ENCODE measurements at regions not wholly inside any gene's neighbourhood (a gene's known extent, or its start where the extent isn't known, plus 50 kb on each side); places are given as distances from the start of the nearest gene placed in this dataset.

- DNase-seq (ENCODE audit: low read depth), result no peak
These were observed 837.9 kb upstream of the LCORL start for GRCh38 chr4:18859468-18859867.

GRCh38 chr4:18858229-18858922, 836.8 kb upstream of the LCORL start:
- no peak for DNase-seq (ENCODE audit: low read depth)

GRCh38 chr4:18850867-18851266, 829.3 kb upstream of the LCORL start:
- no peak for DNase-seq (ENCODE audit: low read depth)

GRCh38 chr4:18847249-18847890, 825.8 kb upstream of the LCORL start:
- no peak for DNase-seq (ENCODE audit: low read depth)

- DNase-seq (ENCODE audit: low read depth), result no peak
These were observed 824.8 kb upstream of the LCORL start for GRCh38 chr4:18846313-18846712.

GRCh38 chr4:18844726-18845125, 823.2 kb upstream of the LCORL start:
- DNase-seq (ENCODE audit: low read depth), result no peak

GRCh38 chr4:18842431-18842830, 820.9 kb upstream of the LCORL start:
- no peak for DNase-seq (ENCODE audit: low read depth)

- DNase-seq (ENCODE audit: low read depth), result no peak
These were observed 818.9 kb upstream of the LCORL start for GRCh38 chr4:18840481-18840880.

- DNase-seq (ENCODE audit: low read depth), result no peak
These were observed 794.8 kb upstream of the LCORL start for GRCh38 chr4:18816228-18816895.

GRCh38 chr4:18815779-18816173, 794.2 kb upstream of the LCORL start:
- DNase-seq (ENCODE audit: low read depth), result no peak

- no peak for DNase-seq (ENCODE audit: low read depth)
These were observed 793.7 kb upstream of the LCORL start for GRCh38 chr4:18815081-18815778.

GRCh38 chr4:18813771-18814170, 792.2 kb upstream of the LCORL start:
- no peak for DNase-seq (ENCODE audit: low read depth)

GRCh38 chr4:18813055-18813454, 791.5 kb upstream of the LCORL start:
- DNase-seq (ENCODE audit: low read depth), result no peak

GRCh38 chr4:18803781-18804180, 782.2 kb upstream of the LCORL start:
- DNase-seq (ENCODE audit: low read depth), result no peak

GRCh38 chr4:18798123-18798522, 776.6 kb upstream of the LCORL start:
- DNase-seq (ENCODE audit: low read depth), result no peak

GRCh38 chr4:18795794-18796193, 774.2 kb upstream of the LCORL start:
- DNase-seq (ENCODE audit: low read depth), result no peak

GRCh38 chr4:18777190-18777930, 755.8 kb upstream of the LCORL start:
- DNase-seq (ENCODE audit: low read depth), result no peak

- no peak for DNase-seq (ENCODE audit: low read depth)
These were observed 746.4 kb upstream of the LCORL start for GRCh38 chr4:18767921-18768320.

GRCh38 chr4:18756671-18757070, 735.1 kb upstream of the LCORL start:
- no peak for DNase-seq (ENCODE audit: low read depth)

GRCh38 chr4:18754180-18754579, 732.6 kb upstream of the LCORL start:
- DNase-seq (ENCODE audit: low read depth), result no peak

GRCh38 chr4:18751083-18751482, 729.5 kb upstream of the LCORL start:
- no peak for DNase-seq (ENCODE audit: low read depth)

GRCh38 chr4:18749391-18749790, 727.8 kb upstream of the LCORL start:
- DNase-seq (ENCODE audit: low read depth), result no peak
